ENCODE measurements at regions not wholly inside any gene's neighbourhood (a gene's known extent, or its start where the extent isn't known, plus 50 kb on each side); places are given as distances from the start of the nearest gene placed in this dataset.
"Not testable (repeated sequence)": the region's sequence is repeated elsewhere in the genome, so short reads cannot be mapped to it uniquely, and the experiment has no call there.

DNA sequence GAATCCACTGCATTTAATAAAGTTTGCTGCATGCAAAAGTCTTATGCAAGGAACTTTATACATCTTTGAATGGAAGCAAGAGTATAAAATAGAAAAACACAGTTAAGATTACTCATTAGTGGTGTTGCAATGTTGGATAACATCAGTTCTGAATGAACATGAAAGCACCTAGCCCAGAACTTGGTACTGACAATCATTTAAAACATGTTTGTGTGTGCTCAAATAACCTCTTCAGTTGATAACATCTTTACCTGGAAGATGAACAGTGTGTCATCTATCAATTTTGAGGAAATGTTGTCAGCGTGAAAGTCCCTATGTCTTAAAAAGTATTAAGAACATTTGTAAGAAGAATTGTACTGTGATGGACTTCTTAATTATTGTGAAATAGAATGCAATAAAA is 370.4 kb upstream of the GRAMD2B start:
- no peak for DNase-seq

GRCh38 chr5:126053630-126054029 is 369.6 kb upstream of the GRAMD2B start:
- no peak for DNase-seq

DNA sequence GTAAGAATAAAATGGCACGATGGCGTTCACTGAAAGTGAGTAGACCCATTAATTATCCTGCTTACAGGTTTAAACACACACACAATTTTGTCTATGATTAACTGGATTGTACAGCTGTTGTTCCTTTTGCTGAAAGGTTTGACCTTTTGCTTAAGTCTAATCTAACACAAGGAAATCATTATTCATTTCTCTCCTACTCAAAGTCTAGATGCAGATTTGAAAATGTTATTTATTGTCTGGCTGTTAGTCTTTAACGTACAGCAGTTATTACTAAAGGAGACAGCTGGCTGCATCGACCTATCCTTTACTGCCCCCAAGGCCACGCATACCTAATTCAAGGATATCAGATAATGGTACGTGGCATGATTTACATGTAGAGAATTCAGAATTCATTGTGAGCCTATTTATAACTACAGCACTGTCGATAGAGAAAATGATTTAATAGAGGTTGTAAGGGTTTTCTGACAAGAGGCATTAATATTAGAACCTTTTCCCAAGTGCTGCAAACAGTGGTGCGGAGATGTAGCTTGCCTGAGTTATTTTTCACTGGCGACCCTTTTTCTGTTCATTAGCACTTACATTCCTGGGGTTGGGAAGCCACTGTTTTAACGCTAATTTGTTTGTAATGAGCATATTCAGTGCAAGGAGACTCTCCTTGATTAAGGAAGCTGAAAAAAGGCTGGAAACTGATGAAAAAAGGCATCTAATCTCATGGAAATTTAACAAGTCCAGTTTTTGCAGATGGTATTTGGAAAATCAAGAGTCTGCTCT is 368.4 kb upstream of the GRAMD2B start:
- DNase-seq = no peak

DNA sequence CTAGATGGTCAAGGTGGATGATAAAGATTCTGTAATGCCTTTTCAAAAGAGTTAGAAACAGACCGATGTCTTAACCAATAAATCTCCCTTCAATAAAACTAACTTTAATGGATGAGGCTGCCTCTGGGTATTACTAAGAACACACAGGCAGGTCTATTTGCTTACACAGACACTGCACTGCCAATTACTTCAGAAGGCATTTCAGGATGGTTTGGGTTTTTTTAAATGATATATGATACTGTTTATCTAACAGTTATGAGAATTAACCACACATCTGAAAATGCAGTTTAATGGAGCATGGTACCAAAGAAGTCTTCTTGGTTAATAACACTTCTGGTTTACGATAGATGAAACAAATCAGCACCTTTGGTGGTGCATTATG is 367.9 kb upstream of the GRAMD2B start:
- no peak for DNase-seq

DNA sequence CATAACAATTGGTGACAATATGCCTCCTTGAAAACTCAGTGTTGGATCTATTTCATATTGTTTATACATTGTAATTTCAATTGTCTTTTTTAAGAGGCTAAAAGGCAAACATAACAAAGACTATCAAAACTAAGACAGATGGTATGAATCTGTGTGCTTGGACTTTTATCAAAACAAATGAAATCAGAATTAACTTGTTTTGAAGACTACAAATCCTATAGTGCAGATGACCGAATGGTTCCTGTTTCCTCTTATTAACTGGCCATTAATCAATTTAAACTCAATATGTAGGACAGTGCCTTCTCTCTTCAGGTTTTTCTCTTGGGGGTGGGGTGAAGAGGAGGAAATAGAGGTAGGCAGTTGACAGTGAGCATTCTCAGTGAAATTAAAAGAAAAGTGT is 366.9 kb upstream of the GRAMD2B start:
- no peak for DNase-seq

- no peak for DNase-seq
Measured at GRCh38 chr5:126056851-126057622, 366.2 kb upstream of the GRAMD2B start.

- DNase-seq = not testable (repeated sequence)
Measured at GRCh38 chr5:126058392-126058791, 364.8 kb upstream of the GRAMD2B start.

GRCh38 chr5:126062398-126063221 is 360.6 kb upstream of the GRAMD2B start:
- DNase-seq = no peak

DNA sequence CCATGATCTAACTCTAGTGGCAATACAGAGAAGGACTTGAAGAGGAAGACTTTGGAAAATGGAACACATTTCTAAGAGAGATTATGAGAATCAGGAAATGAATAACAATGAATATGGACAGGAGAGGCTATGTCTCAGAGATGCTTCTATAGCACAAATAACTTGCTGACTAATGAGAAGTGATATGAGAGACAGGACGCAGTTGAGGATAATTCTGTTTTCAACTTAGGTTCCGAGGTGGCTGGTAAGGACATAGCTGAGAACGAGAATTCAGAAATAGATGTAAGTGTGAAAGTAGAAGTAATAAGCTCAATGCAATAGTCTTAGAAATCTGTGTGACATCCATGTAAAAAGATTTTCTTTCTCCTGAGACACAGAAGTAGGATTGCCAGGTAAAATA is 358.1 kb upstream of the GRAMD2B start:
- no peak for DNase-seq

DNA sequence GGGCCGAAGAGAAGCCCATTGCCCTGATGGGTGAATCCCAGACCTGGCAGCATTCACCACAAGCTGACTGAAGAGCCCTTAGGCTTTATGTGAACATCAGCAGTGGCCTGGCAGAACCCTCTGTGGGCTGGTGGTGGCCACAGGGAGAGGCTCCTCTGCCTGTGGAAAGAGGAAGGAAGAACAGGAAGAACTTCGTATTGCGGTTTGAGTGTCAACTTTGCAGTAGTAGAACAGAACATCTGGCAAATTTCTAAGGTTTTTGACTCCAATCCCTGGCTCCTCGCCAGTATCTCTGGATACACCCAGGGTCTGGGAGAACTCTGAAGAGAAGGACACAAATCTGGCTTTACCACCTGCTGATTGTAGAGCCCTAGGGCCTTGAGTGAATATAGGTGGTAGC is 356.4 kb upstream of the GRAMD2B start:
- no peak for DNase-seq

DNA sequence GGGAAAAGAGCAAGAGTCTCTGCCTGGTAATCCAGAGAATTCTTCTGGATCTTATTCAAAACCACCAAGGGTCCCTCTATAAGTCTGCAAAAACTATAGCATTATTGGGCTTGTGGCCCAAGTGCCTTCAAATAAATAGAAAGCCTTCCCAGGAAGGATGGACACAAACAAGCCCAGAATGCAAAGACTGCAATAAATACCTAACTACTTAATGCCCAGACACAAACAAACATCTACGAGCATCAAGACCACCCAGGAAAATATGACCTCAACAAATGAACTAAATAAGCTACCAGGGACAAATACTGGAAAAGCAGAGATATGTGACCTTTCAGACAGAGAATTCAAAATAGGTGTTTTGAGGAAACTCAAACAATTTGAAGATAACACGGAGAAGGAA is 355.8 kb upstream of the GRAMD2B start:
- DNase-seq = no peak

DNA sequence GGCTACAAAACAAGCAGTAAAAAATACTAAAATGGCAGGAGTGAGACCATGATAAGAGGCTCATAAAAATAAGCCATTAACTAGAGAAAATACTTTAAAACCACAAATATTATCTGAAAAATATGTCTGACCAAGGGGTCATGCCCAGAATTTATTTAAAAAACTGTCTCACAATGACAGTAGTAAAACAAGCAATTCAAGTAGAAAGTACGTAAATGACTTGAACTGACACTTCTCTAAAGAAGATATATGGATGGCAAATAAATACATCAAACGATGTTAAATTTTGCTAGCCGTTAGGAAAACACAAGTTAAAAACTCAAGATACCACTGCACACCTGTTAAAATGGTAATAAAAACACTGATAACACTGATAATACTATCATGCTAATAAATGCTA is 353.9 kb upstream of the GRAMD2B start:
- no peak for DNase-seq

DNA sequence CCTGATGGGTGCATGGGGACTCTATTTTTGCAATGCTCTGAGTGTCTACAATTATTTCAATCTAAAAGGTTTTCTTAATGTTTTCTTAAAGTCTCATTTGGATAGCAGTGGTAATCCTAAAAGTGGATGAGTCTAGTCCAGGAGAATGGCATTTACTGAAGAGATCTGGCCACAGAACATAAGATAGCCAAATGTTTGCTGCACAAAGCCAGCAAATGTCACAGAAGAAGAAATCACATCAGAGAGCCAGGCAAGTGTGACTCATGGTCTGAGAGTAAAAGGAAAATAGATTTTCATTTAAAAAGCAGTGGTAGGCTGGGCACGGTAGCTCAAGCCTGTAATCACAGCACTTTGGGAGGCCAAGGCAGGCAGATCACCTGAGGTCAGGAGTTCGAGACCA is 352.7 kb upstream of the GRAMD2B start:
- no peak for DNase-seq

- DNase-seq = no peak
Measured at GRCh38 chr5:126074538-126074937, 348.7 kb upstream of the GRAMD2B start.

DNA sequence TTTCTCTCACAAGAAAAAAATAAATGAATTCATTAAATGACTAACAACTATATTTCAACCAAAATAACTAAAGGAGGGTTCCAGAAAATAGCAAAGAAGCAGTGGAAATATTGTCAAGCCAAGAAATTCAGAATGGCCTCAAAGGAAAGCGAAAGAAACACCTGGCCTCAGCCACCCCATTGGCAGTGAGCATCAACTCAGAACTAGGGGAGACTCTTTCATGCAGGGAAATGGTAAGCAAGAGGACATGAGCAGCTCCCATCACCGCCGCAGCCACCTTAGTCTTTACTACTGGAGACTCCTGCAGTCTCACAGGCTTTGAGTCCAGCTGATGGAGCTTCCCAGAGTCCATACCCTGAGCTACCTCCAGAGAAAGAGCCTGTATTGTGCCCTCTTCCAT is 343.9 kb upstream of the GRAMD2B start:
- no peak for DNase-seq

GRCh38 chr5:126081209-126081608 is 342.0 kb upstream of the GRAMD2B start:
- no peak for DNase-seq

- no peak for DNase-seq
Measured at GRCh38 chr5:126093041-126093440, 330.2 kb upstream of the GRAMD2B start.

DNA sequence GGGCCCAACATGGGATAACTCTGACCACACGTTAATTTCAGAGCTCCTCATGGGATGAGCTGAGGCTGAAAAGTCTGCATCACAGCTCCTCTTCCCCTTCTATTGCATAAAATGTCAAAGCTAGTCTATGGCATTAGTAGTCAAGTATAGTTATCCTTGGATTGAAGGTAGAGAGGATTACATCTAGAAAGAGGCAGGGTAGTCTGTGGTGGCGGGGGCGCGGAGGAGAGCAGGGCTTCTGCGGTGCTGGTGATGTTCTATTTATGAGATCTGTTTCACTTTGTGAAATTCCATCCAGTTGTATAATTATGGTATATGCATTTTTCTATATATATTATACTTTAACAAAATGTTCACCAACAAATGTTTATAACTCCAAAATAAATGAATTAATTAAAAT is 329.5 kb upstream of the GRAMD2B start:
- DNase-seq = no peak

GRCh38 chr5:126094991-126095390 is 328.2 kb upstream of the GRAMD2B start:
- DNase-seq = no peak

DNA sequence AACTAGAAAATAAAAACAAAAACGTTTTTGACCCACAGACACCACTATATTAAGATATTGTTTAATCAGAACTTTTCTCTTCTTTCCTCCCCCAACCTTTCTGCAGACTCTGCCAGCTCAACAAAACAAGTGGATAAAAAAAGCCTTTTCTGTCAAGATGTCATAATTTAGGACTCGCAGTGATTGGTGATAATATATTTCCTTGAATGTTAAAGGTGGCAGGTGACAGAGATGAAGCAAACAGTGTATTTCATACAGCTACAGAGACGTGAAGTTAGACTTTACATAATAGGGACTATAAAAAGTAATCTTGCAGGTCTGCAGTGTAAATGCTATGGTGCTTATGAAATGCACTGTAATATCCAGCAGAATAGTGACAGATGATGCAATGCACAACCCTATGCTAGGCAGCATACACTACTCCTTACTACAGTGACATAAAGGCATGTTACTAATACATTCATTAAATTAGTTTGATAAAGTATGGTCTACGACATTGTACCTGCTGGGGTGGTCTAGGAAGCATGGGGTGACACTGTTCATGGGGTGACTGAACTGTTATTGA is 326.7 kb upstream of the GRAMD2B start:
- no peak for DNase-seq

GRCh38 chr5:126097876-126098275 is 325.3 kb upstream of the GRAMD2B start:
- DNase-seq = no peak

- DNase-seq = no peak
Measured at GRCh38 chr5:126098330-126099017, 324.7 kb upstream of the GRAMD2B start.

GRCh38 chr5:126099077-126099476 is 324.1 kb upstream of the GRAMD2B start:
- DNase-seq = no peak
